Astrocyte (in vitro differentiated cells and primary cell): ENCODE measurements at regions not wholly inside any gene's neighbourhood (a gene's known extent, or its start where the extent isn't known, plus 50 kb on each side); places are given as distances from the start of the nearest gene placed in this dataset.
"Not testable (repeated sequence)": the region's sequence is repeated elsewhere in the genome, so short reads cannot be mapped to it uniquely, and the experiment has no call there.

Experiments
- DNase-seq: peaks from one replicate; pipeline ENCODE4 v3.0.0-alpha.2; 2010; ENCODE audit warnings: low read depth
- FAIRE-seq: peaks from 2 replicates; lab custom pipeline; 2011; peaks lifted over from hg19 to GRCh38; lab: Jason Lieb, UNC
- H2AFZ ChIP-seq: 2 replicates; pipeline ENCODE4 v1.6.0; 2012; ENCODE audit warnings: low read depth, low read length, inconsistent platforms
- H3K27ac ChIP-seq: 2 replicates; pipeline ENCODE4 v1.5.1; 2011; ENCODE audit warnings: low read depth, low read length, inconsistent platforms
- H3K27me3 ChIP-seq: 2 replicates; pipeline ENCODE4 v1.6.0; 2011; ENCODE audit warnings: low read length, inconsistent platforms; ENCODE audit not compliant: insufficient read depth
- H3K36me3 ChIP-seq: 2 replicates; pipeline ENCODE4 v1.5.1; 2011; ENCODE audit warnings: low read length, inconsistent platforms; ENCODE audit not compliant: insufficient read depth
- H3K4me1 ChIP-seq: 2 replicates; pipeline ENCODE4 v1.5.1; 2011; ENCODE audit warnings: low read length, inconsistent platforms; ENCODE audit not compliant: insufficient read depth
- H3K4me2 ChIP-seq: 2 replicates; pipeline ENCODE4 v1.6.0; 2012; ENCODE audit warnings: low read length, inconsistent platforms
- H3K4me3 ChIP-seq: 2 replicates; pipeline ENCODE4 v1.5.1; 2011; ENCODE audit warnings: low read depth, mild to moderate bottlenecking, low read length, inconsistent platforms; ENCODE audit not compliant: insufficient read depth
- H3K79me2 ChIP-seq: 2 replicates; pipeline ENCODE4 v1.6.0; 2012; ENCODE audit warnings: mild to moderate bottlenecking, low read length, inconsistent platforms; ENCODE audit not compliant: insufficient read depth
- H3K9ac ChIP-seq: 2 replicates; pipeline ENCODE4 v1.6.0; 2012; ENCODE audit warnings: mild to moderate bottlenecking, low read length, inconsistent platforms
- H3K9me3 ChIP-seq: 2 replicates; pipeline ENCODE4 v1.5.1; 2012; ENCODE audit warnings: low read depth, mild to moderate bottlenecking, low read length, inconsistent platforms; ENCODE audit not compliant: insufficient read depth
- H4K20me1 ChIP-seq: 2 replicates; pipeline ENCODE4 v1.6.0; 2012; ENCODE audit warnings: low read length, inconsistent platforms; ENCODE audit not compliant: insufficient read depth
- H3K27ac Mint-ChIP-seq: one replicate; pipeline ENCODE4 v1.8.0; 2021; ENCODE audit warnings: mild to moderate bottlenecking, mixed read lengths; ENCODE audit not compliant: unreplicated experiment
- H3K27me3 Mint-ChIP-seq: one replicate; pipeline ENCODE4 v1.8.0; 2021; ENCODE audit warnings: low read depth, mixed read lengths; ENCODE audit not compliant: unreplicated experiment
- H3K36me3 Mint-ChIP-seq: one replicate; pipeline ENCODE4 v1.8.0; 2021; ENCODE audit warnings: low read depth, mixed read lengths; ENCODE audit not compliant: unreplicated experiment
- H3K4me1 Mint-ChIP-seq: one replicate; pipeline ENCODE4 v1.8.0; 2021; ENCODE audit warnings: low read depth, mixed read lengths; ENCODE audit not compliant: unreplicated experiment
- H3K4me3 Mint-ChIP-seq: one replicate; pipeline ENCODE4 v1.8.0; 2021; ENCODE audit warnings: mild to moderate bottlenecking, moderate library complexity, mixed read lengths; ENCODE audit not compliant: unreplicated experiment
- H3K9me3 Mint-ChIP-seq: one replicate; pipeline ENCODE4 v1.8.0; 2021; ENCODE audit warnings: mild to moderate bottlenecking, mixed read lengths; ENCODE audit not compliant: unreplicated experiment
- EZH2 ChIP-seq: IDR thresholded peaks from 2 replicates; pipeline ENCODE4 v1.6.1; 2012; ENCODE audit warnings: mild to moderate bottlenecking, low read length, inconsistent platforms; ENCODE audit not compliant: insufficient read depth
- TF ChIP-seq, protein P1 (sequence below): IDR thresholded peaks from 2 replicates; pipeline ENCODE4 v1.5.1; 2011; ENCODE audit warnings: low read depth, mild to moderate bottlenecking, inconsistent platforms, low read length, moderate library complexity; ENCODE audit not compliant: insufficient read depth

DNA sequence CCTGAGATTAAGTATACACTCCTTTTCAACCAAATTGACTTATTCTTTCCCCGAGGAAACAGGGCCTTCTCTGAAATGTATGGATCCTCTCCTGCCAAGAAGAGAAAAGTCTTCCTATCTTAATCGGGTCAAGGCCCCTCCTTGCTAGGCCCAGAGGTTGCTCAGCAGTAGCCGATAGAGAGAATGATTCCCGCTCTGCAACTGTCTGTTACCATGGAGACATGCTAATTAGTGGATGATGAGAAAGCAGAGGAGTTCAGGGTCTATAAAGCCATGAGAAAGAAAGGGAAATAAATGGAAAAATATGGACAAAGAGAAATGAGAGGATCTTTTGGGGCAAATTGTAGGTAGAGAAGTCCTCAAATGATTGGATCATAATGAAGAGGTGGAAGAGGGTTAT lies 103.5 kb downstream of the POU4F1 start:
- H3K27ac ChIP-seq = no peak overlapping the region
- H3K4me3 ChIP-seq = no peak overlapping the region
- no peak overlapping the region for H3K9ac ChIP-seq
- H3K4me1 ChIP-seq = no peaks in the 10 kb centered on the region
- H3K27ac Mint-ChIP-seq = no peak overlapping the region
- no peak overlapping the region for H3K4me3 Mint-ChIP-seq
- no peaks in the 10 kb centered on the region for H3K36me3 ChIP-seq
- H3K27me3 Mint-ChIP-seq = peaks cover 4% of the 10 kb centered on the region
- TF ChIP-seq, protein P1, sequence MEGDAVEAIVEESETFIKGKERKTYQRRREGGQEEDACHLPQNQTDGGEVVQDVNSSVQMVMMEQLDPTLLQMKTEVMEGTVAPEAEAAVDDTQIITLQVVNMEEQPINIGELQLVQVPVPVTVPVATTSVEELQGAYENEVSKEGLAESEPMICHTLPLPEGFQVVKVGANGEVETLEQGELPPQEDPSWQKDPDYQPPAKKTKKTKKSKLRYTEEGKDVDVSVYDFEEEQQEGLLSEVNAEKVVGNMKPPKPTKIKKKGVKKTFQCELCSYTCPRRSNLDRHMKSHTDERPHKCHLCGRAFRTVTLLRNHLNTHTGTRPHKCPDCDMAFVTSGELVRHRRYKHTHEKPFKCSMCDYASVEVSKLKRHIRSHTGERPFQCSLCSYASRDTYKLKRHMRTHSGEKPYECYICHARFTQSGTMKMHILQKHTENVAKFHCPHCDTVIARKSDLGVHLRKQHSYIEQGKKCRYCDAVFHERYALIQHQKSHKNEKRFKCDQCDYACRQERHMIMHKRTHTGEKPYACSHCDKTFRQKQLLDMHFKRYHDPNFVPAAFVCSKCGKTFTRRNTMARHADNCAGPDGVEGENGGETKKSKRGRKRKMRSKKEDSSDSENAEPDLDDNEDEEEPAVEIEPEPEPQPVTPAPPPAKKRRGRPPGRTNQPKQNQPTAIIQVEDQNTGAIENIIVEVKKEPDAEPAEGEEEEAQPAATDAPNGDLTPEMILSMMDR = no peak
- TF ChIP-seq EZH2 = no peak
- FAIRE-seq (no peak), DNase-seq (no peak)
- peaks cover 3% of the 10 kb centered on the region for H3K9me3 Mint-ChIP-seq
- H4K20me1 ChIP-seq = no peaks in the 10 kb centered on the region
- no peak overlapping the region for H2AFZ ChIP-seq
- no peaks in the 10 kb centered on the region for H3K36me3 Mint-ChIP-seq
- no peaks in the 10 kb centered on the region for H3K27me3 ChIP-seq
- no peaks in the 10 kb centered on the region for H3K9me3 ChIP-seq
- H3K4me1 Mint-ChIP-seq = no peaks in the 10 kb centered on the region
- no peak overlapping the region for H3K4me2 ChIP-seq
- H3K79me2 ChIP-seq = no peaks in the 10 kb centered on the region

DNA sequence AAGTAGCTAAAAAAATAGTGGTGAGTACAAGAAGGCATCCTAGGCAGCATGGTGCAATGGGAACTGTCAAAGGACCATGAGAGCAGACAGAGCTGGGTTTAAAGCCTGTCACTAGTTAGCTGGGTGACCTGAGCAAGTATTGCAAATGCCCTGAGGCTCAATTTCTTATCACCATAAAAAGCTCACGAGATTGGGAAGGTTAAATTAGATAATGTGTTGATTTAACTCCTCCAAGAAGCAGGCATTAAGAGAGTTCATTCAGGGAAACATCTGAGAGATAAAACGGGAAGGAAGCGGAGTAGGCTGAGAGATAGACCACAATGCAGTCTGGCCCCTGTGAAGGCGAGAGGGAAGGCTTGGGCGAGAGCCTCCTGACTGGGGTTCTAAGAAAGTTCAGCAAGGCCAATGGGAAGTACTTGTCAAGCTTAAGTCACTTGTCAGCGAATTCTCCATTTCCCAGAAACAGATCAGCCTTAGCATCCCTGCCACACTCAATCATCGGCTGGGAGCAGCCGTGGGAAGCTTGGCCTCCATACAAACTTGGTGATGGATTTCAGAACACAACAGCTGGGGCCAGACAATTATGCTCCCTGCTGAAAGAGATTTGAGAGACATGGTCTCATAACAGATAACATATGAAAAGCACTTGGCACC lies 105.5 kb downstream of the POU4F1 start:
- H4K20me1 ChIP-seq = no peaks in the 10 kb centered on the region
- Mint-ChIP-seq H3K4me1 (no peaks in the 10 kb centered on the region), H3K27me3 (peaks cover 4% of the 10 kb centered on the region), H3K9me3 (peaks cover 3% of the 10 kb centered on the region), H3K4me3 (no peak overlapping the region), H3K36me3 (no peaks in the 10 kb centered on the region), H3K27ac (no peak overlapping the region)
- FAIRE-seq = no peak
- H3K9ac ChIP-seq = no peak overlapping the region
- no peak overlapping the region for H2AFZ ChIP-seq
- H3K36me3 ChIP-seq = no peaks in the 10 kb centered on the region
- no peak for DNase-seq
- no peaks in the 10 kb centered on the region for H3K9me3 ChIP-seq
- no peaks in the 10 kb centered on the region for H3K4me1 ChIP-seq
- H3K27ac ChIP-seq = no peak overlapping the region
- TF ChIP-seq, protein P1 = no peak
- TF ChIP-seq EZH2 = no peak
- no peak overlapping the region for H3K4me3 ChIP-seq
- no peak overlapping the region for H3K4me2 ChIP-seq
- no peaks in the 10 kb centered on the region for H3K79me2 ChIP-seq
- H3K27me3 ChIP-seq = no peaks in the 10 kb centered on the region

DNA sequence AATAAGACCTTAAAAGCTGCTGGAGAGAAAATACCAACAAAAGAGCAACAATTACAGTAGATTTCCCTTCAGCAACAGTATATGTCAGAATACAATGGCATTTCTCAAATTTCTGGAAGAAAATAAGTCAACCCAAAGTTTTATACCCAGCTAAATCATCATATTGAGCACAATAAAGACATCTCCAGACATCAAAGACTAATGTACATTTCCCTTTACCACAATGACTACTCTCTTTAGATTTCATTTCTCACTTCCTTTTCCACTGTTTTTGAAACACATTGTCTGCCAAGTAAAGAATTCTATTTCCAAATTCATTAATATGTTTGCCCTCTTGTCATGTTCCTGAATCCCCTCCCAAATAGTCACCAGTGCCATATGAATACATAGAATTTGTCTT lies 111.4 kb downstream of the POU4F1 start:
- DNase-seq (no peak), FAIRE-seq (no peak)
- Histone ChIP-seq H3K4me1 (no peaks in the 10 kb centered on the region), H3K36me3 (no peaks in the 10 kb centered on the region), H3K9ac (no peak overlapping the region), H3K79me2 (no peaks in the 10 kb centered on the region), H3K9me3 (no peaks in the 10 kb centered on the region), H4K20me1 (no peaks in the 10 kb centered on the region), H3K27me3 (no peaks in the 10 kb centered on the region), H3K4me2 (no peak overlapping the region), H3K27ac (no peak overlapping the region), H3K4me3 (no peak overlapping the region), H2AFZ (no peak overlapping the region)
- H3K9me3 Mint-ChIP-seq = no peaks in the 10 kb centered on the region
- no peaks in the 10 kb centered on the region for H3K36me3 Mint-ChIP-seq
- no peaks in the 10 kb centered on the region for H3K27me3 Mint-ChIP-seq
- H3K4me1 Mint-ChIP-seq = no peaks in the 10 kb centered on the region
- H3K4me3 Mint-ChIP-seq = no peak overlapping the region
- TF ChIP-seq, protein P1 = no peak
- TF ChIP-seq EZH2 = no peak
- H3K27ac Mint-ChIP-seq = no peak overlapping the region

DNA sequence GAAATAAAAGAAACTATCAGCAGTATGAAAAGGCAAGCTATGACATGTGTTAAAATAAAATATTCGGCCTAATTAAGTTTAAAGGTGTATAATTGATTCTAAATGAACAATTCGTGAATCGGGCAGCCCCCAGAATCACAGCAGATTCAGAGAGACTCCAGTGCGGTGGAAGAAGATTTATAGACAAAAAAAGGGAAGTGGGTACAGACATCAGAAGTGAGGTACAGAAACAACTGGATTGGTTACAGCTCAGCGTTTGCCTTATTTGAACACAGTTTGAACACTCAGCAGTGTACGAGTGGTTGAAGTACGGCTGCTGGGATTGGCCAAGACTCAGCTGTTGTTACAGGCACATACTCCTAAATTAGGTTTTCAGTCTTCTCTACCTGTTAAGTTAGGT lies 113.1 kb downstream of the POU4F1 start:
- not testable (repeated sequence) for H3K27ac ChIP-seq, H3K4me1 Mint-ChIP-seq, DNase-seq, H3K27me3 Mint-ChIP-seq, H3K9me3 Mint-ChIP-seq, H3K36me3 ChIP-seq, H3K79me2 ChIP-seq, H4K20me1 ChIP-seq, H3K9me3 ChIP-seq, H3K27ac Mint-ChIP-seq, FAIRE-seq, H2AFZ ChIP-seq, H3K27me3 ChIP-seq, H3K4me3 Mint-ChIP-seq, H3K9ac ChIP-seq, H3K4me2 ChIP-seq, H3K36me3 Mint-ChIP-seq, H3K4me1 ChIP-seq, H3K4me3 ChIP-seq
